ENCODE measurements at regions not wholly inside any gene's neighbourhood (a gene's known extent, or its start where the extent isn't known, plus 50 kb on each side); places are given as distances from the start of the nearest gene placed in this dataset.

GRCh38 chr22:25492162-25492561 is 72.3 kb upstream of the GRK3 start:
- TF ChIP-seq EZH2 (IDR thresholded peaks at IDR 0.05; ENCODE audit: borderline replicate concordance, insufficient read depth, low read depth, low read length, poor library complexity, severe bottlenecking) (no peak), CTCF (IDR thresholded peaks at IDR 0.05) (no peak)

All from B cell (primary cell).